ENCODE measurements at regions not wholly inside any gene's neighbourhood (a gene's known extent, or its start where the extent isn't known, plus 50 kb on each side); places are given as distances from the start of the nearest gene placed in this dataset.

DNA sequence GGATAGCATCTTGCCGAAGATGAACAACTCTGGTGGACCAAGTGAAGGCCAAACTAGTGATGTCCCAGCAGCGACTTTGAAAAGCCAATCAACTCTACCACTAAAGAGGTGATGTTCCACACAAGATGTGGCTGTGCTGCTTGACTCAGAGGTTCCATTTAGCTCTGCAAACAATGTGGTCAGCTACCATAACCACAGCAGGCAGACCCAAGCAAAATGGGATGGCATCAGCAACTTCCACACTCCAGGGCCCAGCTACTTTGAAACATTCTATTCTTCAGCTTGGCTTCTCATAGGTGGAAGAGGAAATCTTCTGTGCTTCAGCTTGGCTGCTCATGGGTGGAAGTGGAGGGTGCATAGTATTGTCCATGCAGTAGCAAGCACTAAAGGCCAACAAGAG, 70.5 kb downstream of the IRX2 start:
- Histone ChIP-seq H3K27me3 (ENCODE audit: insufficient read depth, low read length) (no peaks in the 10 kb centered on the region), H3K4me3 (ENCODE audit: low read length) (no peak overlapping the region), H3K9ac (ENCODE audit: low read depth, low read length) (no peak overlapping the region), H3K27ac (ENCODE audit: low read length) (no peak overlapping the region), H3K9me3 (ENCODE audit: insufficient read depth, low read depth, low read length) (peaks cover 5% of the 10 kb centered on the region), H3K36me3 (ENCODE audit: insufficient read depth, low read depth, low read length) (no peaks in the 10 kb centered on the region), H3K4me1 (ENCODE audit: insufficient read depth, low read length) (peaks cover 2% of the 10 kb centered on the region; the same call in 1 of the 2 replicates)

GRCh38 chr5:2677689-2678088, 73.8 kb downstream of the IRX2 start:
- Histone ChIP-seq H3K9ac (ENCODE audit: low read depth, low read length) (no peak overlapping the region), H3K27me3 (ENCODE audit: insufficient read depth, low read length) (no peaks in the 10 kb centered on the region), H3K4me3 (ENCODE audit: low read length) (no peak overlapping the region), H3K9me3 (ENCODE audit: insufficient read depth, low read depth, low read length) (peaks cover 5% of the 10 kb centered on the region), H3K27ac (ENCODE audit: low read length) (no peak overlapping the region), H3K4me1 (ENCODE audit: insufficient read depth, low read length) (no peaks in the 10 kb centered on the region), H3K36me3 (ENCODE audit: insufficient read depth, low read depth, low read length) (no peaks in the 10 kb centered on the region)

- Histone ChIP-seq H3K27me3 (ENCODE audit: insufficient read depth, low read length) (no peaks in the 10 kb centered on the region), H3K4me1 (ENCODE audit: insufficient read depth, low read length) (no peaks in the 10 kb centered on the region), H3K9ac (ENCODE audit: low read depth, low read length) (no peak overlapping the region), H3K9me3 (ENCODE audit: insufficient read depth, low read depth, low read length) (peaks cover 5% of the 10 kb centered on the region), H3K27ac (ENCODE audit: low read length) (no peak overlapping the region), H3K4me3 (ENCODE audit: low read length) (no peak overlapping the region), H3K36me3 (ENCODE audit: insufficient read depth, low read depth, low read length) (no peaks in the 10 kb centered on the region)
Observed at GRCh38 chr5:2675548-2675947, 75.9 kb downstream of the IRX2 start.

GRCh38 chr5:2674456-2674855, 77.0 kb downstream of the IRX2 start:
- no peaks in the 10 kb centered on the region for H3K4me1 ChIP-seq (ENCODE audit: insufficient read depth, low read length)
- no peak overlapping the region for H3K4me3 ChIP-seq (ENCODE audit: low read length)

GRCh38 chr5:2670940-2671339, 80.5 kb downstream of the IRX2 start:
- no peak overlapping the region for H3K27ac ChIP-seq (ENCODE audit: low read length)
- H3K9me3 ChIP-seq (ENCODE audit: insufficient read depth, low read depth, low read length): no peaks in the 10 kb centered on the region
- H3K4me3 ChIP-seq (ENCODE audit: low read length): no peak overlapping the region
- no peak overlapping the region for H3K9ac ChIP-seq (ENCODE audit: low read depth, low read length)
- H3K36me3 ChIP-seq (ENCODE audit: insufficient read depth, low read depth, low read length): no peaks in the 10 kb centered on the region
- H3K4me1 ChIP-seq (ENCODE audit: insufficient read depth, low read length): no peaks in the 10 kb centered on the region
- no peaks in the 10 kb centered on the region for H3K27me3 ChIP-seq (ENCODE audit: insufficient read depth, low read length)

More at GRCh38 chr5:2674456-2674855, 77.0 kb downstream of the IRX2 start:
- H3K36me3 ChIP-seq (ENCODE audit: insufficient read depth, low read depth, low read length): no peaks in the 10 kb centered on the region
- H3K27ac ChIP-seq (ENCODE audit: low read length): no peak overlapping the region
- peaks cover 5% of the 10 kb centered on the region for H3K9me3 ChIP-seq (ENCODE audit: insufficient read depth, low read depth, low read length)
- H3K9ac ChIP-seq (ENCODE audit: low read depth, low read length): no peak overlapping the region
- H3K27me3 ChIP-seq (ENCODE audit: insufficient read depth, low read length): no peaks in the 10 kb centered on the region

GRCh38 chr5:2669913-2670312, 81.6 kb downstream of the IRX2 start:
- H3K9ac ChIP-seq (ENCODE audit: low read depth, low read length): no peak overlapping the region
- no peaks in the 10 kb centered on the region for H3K9me3 ChIP-seq (ENCODE audit: insufficient read depth, low read depth, low read length)
- H3K36me3 ChIP-seq (ENCODE audit: insufficient read depth, low read depth, low read length): no peaks in the 10 kb centered on the region
- no peaks in the 10 kb centered on the region for H3K27me3 ChIP-seq (ENCODE audit: insufficient read depth, low read length)
- no peak overlapping the region for H3K27ac ChIP-seq (ENCODE audit: low read length)
- H3K4me3 ChIP-seq (ENCODE audit: low read length): no peak overlapping the region
- no peaks in the 10 kb centered on the region for H3K4me1 ChIP-seq (ENCODE audit: insufficient read depth, low read length)

- Histone ChIP-seq H3K27ac (ENCODE audit: low read length) (no peak overlapping the region), H3K4me1 (ENCODE audit: insufficient read depth, low read length) (no peaks in the 10 kb centered on the region), H3K9ac (ENCODE audit: low read depth, low read length) (no peak overlapping the region), H3K4me3 (ENCODE audit: low read length) (no peak overlapping the region), H3K9me3 (ENCODE audit: insufficient read depth, low read depth, low read length) (no peaks in the 10 kb centered on the region), H3K27me3 (ENCODE audit: insufficient read depth, low read length) (no peaks in the 10 kb centered on the region), H3K36me3 (ENCODE audit: insufficient read depth, low read depth, low read length) (no peaks in the 10 kb centered on the region)
Observed at GRCh38 chr5:2669259-2669658, 82.2 kb downstream of the IRX2 start.

- Histone ChIP-seq H3K27me3 (ENCODE audit: insufficient read depth, low read length) (no peaks in the 10 kb centered on the region), H3K9me3 (ENCODE audit: insufficient read depth, low read depth, low read length) (no peaks in the 10 kb centered on the region), H3K9ac (ENCODE audit: low read depth, low read length) (no peak overlapping the region), H3K27ac (ENCODE audit: low read length) (no peak overlapping the region), H3K4me1 (ENCODE audit: insufficient read depth, low read length) (no peaks in the 10 kb centered on the region), H3K36me3 (ENCODE audit: insufficient read depth, low read depth, low read length) (no peaks in the 10 kb centered on the region), H3K4me3 (ENCODE audit: low read length) (no peak overlapping the region)
Observed at GRCh38 chr5:2666081-2666480, 85.4 kb downstream of the IRX2 start.

- no peaks in the 10 kb centered on the region for H3K9me3 ChIP-seq (ENCODE audit: insufficient read depth, low read depth, low read length)
- H3K27me3 ChIP-seq (ENCODE audit: insufficient read depth, low read length): no peaks in the 10 kb centered on the region
- no peaks in the 10 kb centered on the region for H3K4me1 ChIP-seq (ENCODE audit: insufficient read depth, low read length)
- H3K9ac ChIP-seq (ENCODE audit: low read depth, low read length): no peak overlapping the region
- no peak overlapping the region for H3K4me3 ChIP-seq (ENCODE audit: low read length)
- no peaks in the 10 kb centered on the region for H3K36me3 ChIP-seq (ENCODE audit: insufficient read depth, low read depth, low read length)
- no peak overlapping the region for H3K27ac ChIP-seq (ENCODE audit: low read length)
Observed at GRCh38 chr5:2663489-2663888, 88.0 kb downstream of the IRX2 start.

GRCh38 chr5:2660315-2660714, 91.2 kb downstream of the IRX2 start:
- H3K36me3 ChIP-seq (ENCODE audit: insufficient read depth, low read depth, low read length): no peaks in the 10 kb centered on the region
- H3K9me3 ChIP-seq (ENCODE audit: insufficient read depth, low read depth, low read length): no peaks in the 10 kb centered on the region
- no peak overlapping the region for H3K27ac ChIP-seq (ENCODE audit: low read length)
- H3K4me3 ChIP-seq (ENCODE audit: low read length): no peak overlapping the region
- H3K4me1 ChIP-seq (ENCODE audit: insufficient read depth, low read length): no peaks in the 10 kb centered on the region
- no peaks in the 10 kb centered on the region for H3K27me3 ChIP-seq (ENCODE audit: insufficient read depth, low read length)
- H3K9ac ChIP-seq (ENCODE audit: low read depth, low read length): no peak overlapping the region

- Histone ChIP-seq H3K36me3 (ENCODE audit: insufficient read depth, low read depth, low read length) (no peaks in the 10 kb centered on the region), H3K27me3 (ENCODE audit: insufficient read depth, low read length) (no peaks in the 10 kb centered on the region), H3K27ac (ENCODE audit: low read length) (no peak overlapping the region), H3K4me1 (ENCODE audit: insufficient read depth, low read length) (no peaks in the 10 kb centered on the region), H3K9ac (ENCODE audit: low read depth, low read length) (no peak overlapping the region), H3K9me3 (ENCODE audit: insufficient read depth, low read depth, low read length) (no peaks in the 10 kb centered on the region), H3K4me3 (ENCODE audit: low read length) (no peak overlapping the region)
Observed at GRCh38 chr5:2658881-2659470, 92.5 kb downstream of the IRX2 start.

- no peaks in the 10 kb centered on the region for H3K27me3 ChIP-seq (ENCODE audit: insufficient read depth, low read length)
Observed at GRCh38 chr5:2658447-2658846, 93.0 kb downstream of the IRX2 start.

More at GRCh38 chr5:2658447-2658846, 93.0 kb downstream of the IRX2 start:
- Histone ChIP-seq H3K9ac (ENCODE audit: low read depth, low read length) (no peak overlapping the region), H3K4me3 (ENCODE audit: low read length) (no peak overlapping the region), H3K4me1 (ENCODE audit: insufficient read depth, low read length) (no peaks in the 10 kb centered on the region), H3K9me3 (ENCODE audit: insufficient read depth, low read depth, low read length) (no peaks in the 10 kb centered on the region), H3K27ac (ENCODE audit: low read length) (no peak overlapping the region), H3K36me3 (ENCODE audit: insufficient read depth, low read depth, low read length) (no peaks in the 10 kb centered on the region)

Measured in iPS-20b (cell line).